ENCODE measurements at regions not wholly inside any gene's neighbourhood (a gene's known extent, or its start where the extent isn't known, plus 50 kb on each side); places are given as distances from the start of the nearest gene placed in this dataset.

GRCh38 chr2:150978053-150978452 is 283.6 kb downstream of the RBM43 start:
- no peak for TF ChIP-seq CTCF (conservative IDR thresholded peaks at IDR 0.05)
- no peak for TF ChIP-seq ZFX (IDR thresholded peaks at IDR 0.05)
